GM10248 (cell line): ENCODE measurements at regions not wholly inside any gene's neighbourhood (a gene's known extent, or its start where the extent isn't known, plus 50 kb on each side); places are given as distances from the start of the nearest gene placed in this dataset.

ENCODE experiments used
- CTCF ChIA-PET: fragments of 300-600 bp; sonication (Branson Sonifier 250); formaldehyde crosslinking; extraction: SDS; loops from one replicate; lab custom pipeline; 2021; ENCODE audit warnings: antibody characterized with exemption; lab: Yijun Ruan, JAX
- POLR2A ChIA-PET: fragments of 350-650 bp; sonication (Branson Sonifier 250); formaldehyde crosslinking; extraction: SDS; loops from one replicate; lab custom pipeline; 2020; ENCODE audit warnings: antibody characterized with exemption; lab: Yijun Ruan, JAX
- DNase-seq: peaks from one replicate; pipeline ENCODE4 v3.0.0; 2012; ENCODE audit errors: extremely low spot score
- CTCF ChIP-seq: IDR thresholded peaks from 2 replicates; pipeline ENCODE4 v1.5.1; 2012; ENCODE audit warnings: mild to moderate bottlenecking, low read depth; ENCODE audit errors: extremely low read depth, missing control alignments, control extremely low read depth

- no peak for DNase-seq
- TF ChIP-seq CTCF: no peak
- ChIA-PET CTCF (no interaction called here), POLR2A (no interaction called here)
Observed at GRCh38 chr4:167784826-167785225, 307.5 kb upstream of the ANXA10 start.

- TF ChIP-seq CTCF: no peak
- CTCF ChIA-PET: no interaction called here
- DNase-seq: no peak
- POLR2A ChIA-PET: no interaction called here
Observed at GRCh38 chr4:167785523-167785922, 306.8 kb upstream of the ANXA10 start.

GRCh38 chr4:167786504-167786903, 305.8 kb upstream of the ANXA10 start:
- ChIA-PET CTCF (interaction anchor here (1.1 kb wide), 1 partner anchor 23 kb away, joined by 3 read pairs; no protein-coding TSS in a partner anchor), POLR2A (no interaction called here)
- no peak for TF ChIP-seq CTCF
- no peak for DNase-seq

- ChIA-PET CTCF (interaction anchor here (1.1 kb wide), 1 partner anchor 22 kb away, joined by 3 read pairs; no protein-coding TSS in a partner anchor), POLR2A (no interaction called here)
- no peak for TF ChIP-seq CTCF
- DNase-seq: no peak
Observed at GRCh38 chr4:167787231-167787630, 305.1 kb upstream of the ANXA10 start.

- TF ChIP-seq CTCF: no peak
- no peak for DNase-seq
- CTCF ChIA-PET: interaction anchor here (1.0 kb wide), 1 partner anchor 21 kb away, joined by 3 read pairs; no protein-coding TSS in a partner anchor
- POLR2A ChIA-PET: no interaction called here
Observed at GRCh38 chr4:167802463-167803212, 289.7 kb upstream of the ANXA10 start.

- ChIA-PET CTCF (no interaction called here), POLR2A (no interaction called here)
- no peak for DNase-seq
- TF ChIP-seq CTCF: no peak
Observed at GRCh38 chr4:167811958-167812357, 280.4 kb upstream of the ANXA10 start.
